ENCODE measurements at regions not wholly inside any gene's neighbourhood (a gene's known extent, or its start where the extent isn't known, plus 50 kb on each side); places are given as distances from the start of the nearest gene placed in this dataset.

DNA sequence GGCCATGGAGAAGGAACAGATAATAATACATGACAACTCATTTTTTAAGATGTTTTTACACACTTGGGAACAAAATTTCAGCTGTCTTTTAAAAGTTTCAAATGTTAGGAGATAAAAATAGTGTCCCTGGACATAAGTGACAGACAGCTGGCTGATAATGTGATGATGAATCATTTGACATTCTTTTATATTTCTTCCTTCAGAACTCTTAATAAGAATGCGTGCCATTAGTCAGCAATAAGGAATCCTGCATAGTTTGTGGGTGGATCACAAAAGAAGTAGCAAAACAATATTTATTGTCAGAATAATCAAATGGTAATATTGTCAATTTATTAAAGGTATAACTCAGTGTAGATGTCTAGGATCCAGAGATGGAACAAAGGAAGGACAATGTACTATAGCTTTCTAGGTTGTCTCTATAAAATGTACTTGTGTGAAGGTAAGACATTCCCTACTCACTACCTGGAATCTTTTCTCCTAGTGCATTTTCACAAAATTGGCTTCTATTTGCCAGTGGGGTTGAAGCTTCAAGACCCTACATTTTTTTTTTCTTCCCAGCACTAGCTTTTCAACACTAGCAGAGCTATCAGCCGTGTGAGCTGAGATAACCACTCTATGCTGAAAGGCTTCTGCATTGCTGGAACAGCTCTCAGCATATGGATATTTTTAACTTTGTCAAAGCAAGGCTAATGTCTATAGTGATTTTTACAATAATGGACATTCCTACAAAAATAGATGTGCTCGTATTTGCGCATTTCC is 175.6 kb upstream of the SLITRK6 start:
- H3K36me3 ChIP-seq (ENCODE audit: control insufficient read depth in 2 of 2, insufficient read depth in 1 of 2, low read length in 2 of 2) = no peaks in the 10 kb centered on the region
- TF ChIP-seq ZNF221 (tag by site-specific recombination; IDR thresholded peaks at IDR 0.05; ENCODE audit: borderline replicate concordance) (no peak), ZBTB7A (tag by site-specific recombination; IDR thresholded peaks at IDR 0.05; ENCODE audit: low read depth) (no peak), REPIN1 (tag by site-specific recombination; IDR thresholded peaks at IDR 0.05; ENCODE audit: low read depth) (no peak), ZNF274 (IDR thresholded peaks at IDR 0.05; ENCODE audit: low read length) (no peak), ZNF274 (tag by site-specific recombination; IDR thresholded peaks at IDR 0.05; ENCODE audit: borderline replicate concordance) (no peak), ZNF341 (tag by site-specific recombination; IDR thresholded peaks at IDR 0.05; ENCODE audit: low read depth) (no peak), ZFP37 (tag by site-specific recombination; IDR thresholded peaks at IDR 0.05) (no peak), ZNF138 (tag by site-specific recombination; IDR thresholded peaks at IDR 0.05; ENCODE audit: borderline replicate concordance) (no peak), OVOL3 (tag by site-specific recombination; IDR thresholded peaks at IDR 0.05) (no peak), ZNF10 (tag by site-specific recombination; IDR thresholded peaks at IDR 0.05) (no peak), HOXC10 (CRISPR knock-in tag; IDR thresholded peaks at IDR 0.05) (no peak), ZNF18 (tag by site-specific recombination; IDR thresholded peaks at IDR 0.05) (no peak), ZNF623 (tag by site-specific recombination; IDR thresholded peaks at IDR 0.05) (no peak), ZNF843 (tag by site-specific recombination; IDR thresholded peaks at IDR 0.05) (no peak), ZBTB48 (tag by site-specific recombination; IDR thresholded peaks at IDR 0.05) (no peak), SP2 (tag by site-specific recombination; IDR thresholded peaks at IDR 0.05) (no peak), ZNF529 (tag by site-specific recombination; IDR thresholded peaks at IDR 0.05; ENCODE audit: insufficient replicate concordance) (no peak)
- TF ChIP-seq, protein P1, sequence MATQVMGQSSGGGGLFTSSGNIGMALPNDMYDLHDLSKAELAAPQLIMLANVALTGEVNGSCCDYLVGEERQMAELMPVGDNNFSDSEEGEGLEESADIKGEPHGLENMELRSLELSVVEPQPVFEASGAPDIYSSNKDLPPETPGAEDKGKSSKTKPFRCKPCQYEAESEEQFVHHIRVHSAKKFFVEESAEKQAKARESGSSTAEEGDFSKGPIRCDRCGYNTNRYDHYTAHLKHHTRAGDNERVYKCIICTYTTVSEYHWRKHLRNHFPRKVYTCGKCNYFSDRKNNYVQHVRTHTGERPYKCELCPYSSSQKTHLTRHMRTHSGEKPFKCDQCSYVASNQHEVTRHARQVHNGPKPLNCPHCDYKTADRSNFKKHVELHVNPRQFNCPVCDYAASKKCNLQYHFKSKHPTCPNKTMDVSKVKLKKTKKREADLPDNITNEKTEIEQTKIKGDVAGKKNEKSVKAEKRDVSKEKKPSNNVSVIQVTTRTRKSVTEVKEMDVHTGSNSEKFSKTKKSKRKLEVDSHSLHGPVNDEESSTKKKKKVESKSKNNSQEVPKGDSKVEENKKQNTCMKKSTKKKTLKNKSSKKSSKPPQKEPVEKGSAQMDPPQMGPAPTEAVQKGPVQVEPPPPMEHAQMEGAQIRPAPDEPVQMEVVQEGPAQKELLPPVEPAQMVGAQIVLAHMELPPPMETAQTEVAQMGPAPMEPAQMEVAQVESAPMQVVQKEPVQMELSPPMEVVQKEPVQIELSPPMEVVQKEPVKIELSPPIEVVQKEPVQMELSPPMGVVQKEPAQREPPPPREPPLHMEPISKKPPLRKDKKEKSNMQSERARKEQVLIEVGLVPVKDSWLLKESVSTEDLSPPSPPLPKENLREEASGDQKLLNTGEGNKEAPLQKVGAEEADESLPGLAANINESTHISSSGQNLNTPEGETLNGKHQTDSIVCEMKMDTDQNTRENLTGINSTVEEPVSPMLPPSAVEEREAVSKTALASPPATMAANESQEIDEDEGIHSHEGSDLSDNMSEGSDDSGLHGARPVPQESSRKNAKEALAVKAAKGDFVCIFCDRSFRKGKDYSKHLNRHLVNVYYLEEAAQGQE (tag by site-specific recombination; IDR thresholded peaks at IDR 0.05) = no peak
- TF ChIP-seq, protein P2, sequence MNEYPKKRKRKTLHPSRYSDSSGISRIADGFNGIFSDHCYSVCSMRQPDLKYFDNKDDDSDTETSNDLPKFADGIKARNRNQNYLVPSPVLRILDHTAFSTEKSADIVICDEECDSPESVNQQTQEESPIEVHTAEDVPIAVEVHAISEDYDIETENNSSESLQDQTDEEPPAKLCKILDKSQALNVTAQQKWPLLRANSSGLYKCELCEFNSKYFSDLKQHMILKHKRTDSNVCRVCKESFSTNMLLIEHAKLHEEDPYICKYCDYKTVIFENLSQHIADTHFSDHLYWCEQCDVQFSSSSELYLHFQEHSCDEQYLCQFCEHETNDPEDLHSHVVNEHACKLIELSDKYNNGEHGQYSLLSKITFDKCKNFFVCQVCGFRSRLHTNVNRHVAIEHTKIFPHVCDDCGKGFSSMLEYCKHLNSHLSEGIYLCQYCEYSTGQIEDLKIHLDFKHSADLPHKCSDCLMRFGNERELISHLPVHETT (tag by site-specific recombination; IDR thresholded peaks at IDR 0.05) = no peak
- TF ChIP-seq, protein P3, sequence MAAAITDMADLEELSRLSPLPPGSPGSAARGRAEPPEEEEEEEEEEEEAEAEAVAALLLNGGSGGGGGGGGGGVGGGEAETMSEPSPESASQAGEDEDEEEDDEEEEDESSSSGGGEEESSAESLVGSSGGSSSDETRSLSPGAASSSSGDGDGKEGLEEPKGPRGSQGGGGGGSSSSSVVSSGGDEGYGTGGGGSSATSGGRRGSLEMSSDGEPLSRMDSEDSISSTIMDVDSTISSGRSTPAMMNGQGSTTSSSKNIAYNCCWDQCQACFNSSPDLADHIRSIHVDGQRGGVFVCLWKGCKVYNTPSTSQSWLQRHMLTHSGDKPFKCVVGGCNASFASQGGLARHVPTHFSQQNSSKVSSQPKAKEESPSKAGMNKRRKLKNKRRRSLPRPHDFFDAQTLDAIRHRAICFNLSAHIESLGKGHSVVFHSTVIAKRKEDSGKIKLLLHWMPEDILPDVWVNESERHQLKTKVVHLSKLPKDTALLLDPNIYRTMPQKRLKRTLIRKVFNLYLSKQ (tag by site-specific recombination; IDR thresholded peaks at IDR 0.05; ENCODE audit: borderline replicate concordance) = no peak
- TF ChIP-seq, protein P4, sequence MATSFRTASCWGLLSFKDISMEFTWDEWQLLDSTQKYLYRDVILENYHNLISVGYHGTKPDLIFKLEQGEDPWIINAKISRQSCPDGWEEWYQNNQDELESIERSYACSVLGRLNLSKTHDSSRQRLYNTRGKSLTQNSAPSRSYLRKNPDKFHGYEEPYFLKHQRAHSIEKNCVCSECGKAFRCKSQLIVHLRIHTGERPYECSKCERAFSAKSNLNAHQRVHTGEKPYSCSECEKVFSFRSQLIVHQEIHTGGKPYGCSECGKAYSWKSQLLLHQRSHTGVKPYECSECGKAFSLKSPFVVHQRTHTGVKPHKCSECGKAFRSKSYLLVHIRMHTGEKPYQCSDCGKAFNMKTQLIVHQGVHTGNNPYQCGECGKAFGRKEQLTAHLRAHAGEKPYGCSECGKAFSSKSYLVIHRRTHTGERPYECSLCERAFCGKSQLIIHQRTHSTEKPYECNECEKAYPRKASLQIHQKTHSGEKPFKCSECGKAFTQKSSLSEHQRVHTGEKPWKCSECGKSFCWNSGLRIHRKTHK (tag by site-specific recombination; IDR thresholded peaks at IDR 0.05) = no peak
- H3K27ac ChIP-seq (ENCODE audit: extremely low read depth, low read depth, low read length) = no peak overlapping the region
- H3K4me3 ChIP-seq (ENCODE audit: low read depth, low read length) = no peak overlapping the region
- ChIA-PET POLR2A (no interaction called here), CTCF (interaction anchor here (0.6 kb wide), 1 partner anchor 62 kb away, joined by 3 read pairs; no protein-coding TSS in a partner anchor)
- H3K4me1 ChIP-seq (ENCODE audit: control insufficient read depth, insufficient read depth, low read length) = no peaks in the 10 kb centered on the region
- no peaks in the 10 kb centered on the region for H3K9me3 ChIP-seq (ENCODE audit: control insufficient read depth, insufficient read depth, low read depth, low read length)
